Transverse colon (tissue), 3 donors: ENCODE measurements at regions not wholly inside any gene's neighbourhood (a gene's known extent, or its start where the extent isn't known, plus 50 kb on each side); places are given as distances from the start of the nearest gene placed in this dataset.

Experiments used
- EP300 ChIP-seq: sonication (generic); formaldehyde crosslinking; IDR thresholded peaks from one replicate; pipeline ENCODE4 v1.6.1; 2017; ENCODE audit warnings: antibody characterized with exemption, low read depth
- TF ChIP-seq, protein P1 (sequence below), 5 experiments: fragments of 200-600 bp in 3 of 5; fragments of 450-650 bp in 2 of 5; sonication (generic) in 3 of 5; IDR thresholded peaks; 1 replicate in 2 of 5; 2 replicates in 3 of 5; pipeline ENCODE4 v1.5.1; 2016 to 2017; ENCODE audit warnings: antibody characterized with exemption in 5 of 5, inconsistent platforms in 3 of 5, mild to moderate bottlenecking in 2 of 5, moderate library complexity in 1 of 5

DNA sequence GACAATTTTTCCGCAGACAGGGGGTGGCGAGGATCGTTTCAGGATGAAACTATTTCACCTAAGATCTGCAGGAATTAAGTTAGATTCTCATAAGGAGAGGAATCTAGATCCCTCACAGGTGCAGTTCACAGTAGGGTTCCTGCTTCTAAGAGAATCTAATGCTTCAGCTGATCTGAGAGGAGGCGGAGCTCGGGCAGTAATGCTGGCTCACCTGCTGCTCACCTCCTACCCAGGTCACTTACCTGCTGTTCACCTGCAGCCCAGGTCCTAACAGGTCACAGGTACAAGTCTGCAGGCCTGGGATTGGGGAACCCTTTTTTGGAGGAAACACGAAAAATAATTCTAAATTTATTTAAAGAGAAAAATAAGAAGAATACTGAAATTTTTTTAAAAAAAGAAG is 406.8 kb downstream of the MCTP2 start:
- TF ChIP-seq EP300, result no peak
- TF ChIP-seq, protein P1, sequence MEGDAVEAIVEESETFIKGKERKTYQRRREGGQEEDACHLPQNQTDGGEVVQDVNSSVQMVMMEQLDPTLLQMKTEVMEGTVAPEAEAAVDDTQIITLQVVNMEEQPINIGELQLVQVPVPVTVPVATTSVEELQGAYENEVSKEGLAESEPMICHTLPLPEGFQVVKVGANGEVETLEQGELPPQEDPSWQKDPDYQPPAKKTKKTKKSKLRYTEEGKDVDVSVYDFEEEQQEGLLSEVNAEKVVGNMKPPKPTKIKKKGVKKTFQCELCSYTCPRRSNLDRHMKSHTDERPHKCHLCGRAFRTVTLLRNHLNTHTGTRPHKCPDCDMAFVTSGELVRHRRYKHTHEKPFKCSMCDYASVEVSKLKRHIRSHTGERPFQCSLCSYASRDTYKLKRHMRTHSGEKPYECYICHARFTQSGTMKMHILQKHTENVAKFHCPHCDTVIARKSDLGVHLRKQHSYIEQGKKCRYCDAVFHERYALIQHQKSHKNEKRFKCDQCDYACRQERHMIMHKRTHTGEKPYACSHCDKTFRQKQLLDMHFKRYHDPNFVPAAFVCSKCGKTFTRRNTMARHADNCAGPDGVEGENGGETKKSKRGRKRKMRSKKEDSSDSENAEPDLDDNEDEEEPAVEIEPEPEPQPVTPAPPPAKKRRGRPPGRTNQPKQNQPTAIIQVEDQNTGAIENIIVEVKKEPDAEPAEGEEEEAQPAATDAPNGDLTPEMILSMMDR (IDR thresholded peaks at IDR 0.05), result no peak
